ENCODE measurements at regions not wholly inside any gene's neighbourhood (a gene's known extent, or its start where the extent isn't known, plus 50 kb on each side); places are given as distances from the start of the nearest gene placed in this dataset.

GRCh38 chr7:360454-361100 lies 70.6 kb downstream of the FOXL3 start:
- TF ChIP-seq, protein P1, sequence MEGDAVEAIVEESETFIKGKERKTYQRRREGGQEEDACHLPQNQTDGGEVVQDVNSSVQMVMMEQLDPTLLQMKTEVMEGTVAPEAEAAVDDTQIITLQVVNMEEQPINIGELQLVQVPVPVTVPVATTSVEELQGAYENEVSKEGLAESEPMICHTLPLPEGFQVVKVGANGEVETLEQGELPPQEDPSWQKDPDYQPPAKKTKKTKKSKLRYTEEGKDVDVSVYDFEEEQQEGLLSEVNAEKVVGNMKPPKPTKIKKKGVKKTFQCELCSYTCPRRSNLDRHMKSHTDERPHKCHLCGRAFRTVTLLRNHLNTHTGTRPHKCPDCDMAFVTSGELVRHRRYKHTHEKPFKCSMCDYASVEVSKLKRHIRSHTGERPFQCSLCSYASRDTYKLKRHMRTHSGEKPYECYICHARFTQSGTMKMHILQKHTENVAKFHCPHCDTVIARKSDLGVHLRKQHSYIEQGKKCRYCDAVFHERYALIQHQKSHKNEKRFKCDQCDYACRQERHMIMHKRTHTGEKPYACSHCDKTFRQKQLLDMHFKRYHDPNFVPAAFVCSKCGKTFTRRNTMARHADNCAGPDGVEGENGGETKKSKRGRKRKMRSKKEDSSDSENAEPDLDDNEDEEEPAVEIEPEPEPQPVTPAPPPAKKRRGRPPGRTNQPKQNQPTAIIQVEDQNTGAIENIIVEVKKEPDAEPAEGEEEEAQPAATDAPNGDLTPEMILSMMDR (IDR thresholded peaks at IDR 0.05): no peak
- no peak for TF ChIP-seq POLR2A (IDR thresholded peaks at IDR 0.05)
